Ascending aorta (tissue), 2 donors: ENCODE measurements at regions not wholly inside any gene's neighbourhood (a gene's known extent, or its start where the extent isn't known, plus 50 kb on each side); places are given as distances from the start of the nearest gene placed in this dataset.

Experiments used
- DNase-seq, 2 donors: peaks; one replicate each; pipeline ENCODE4 v3.0.0-alpha.2; 2019; ENCODE audit warnings: low spot score in 2 of 2
- H3K27ac ChIP-seq, 2 donors: fragments of 200-600 bp; sonication (generic); one replicate each; pipeline ENCODE4 v1.5.1; 2016 to 2017; ENCODE audit warnings: mild to moderate bottlenecking in 1 of 2
- H3K27me3 ChIP-seq: fragments of 200-600 bp; sonication (generic); one replicate; pipeline ENCODE4 v1.5.1; 2017
- H3K36me3 ChIP-seq, 2 donors: fragments of 200-600 bp; sonication (generic); one replicate each; pipeline ENCODE4 v1.5.1; 2016
- H3K4me1 ChIP-seq, 2 donors: fragments of 200-600 bp; sonication (generic); one replicate each; pipeline ENCODE4 v1.5.1; 2016 to 2017; ENCODE audit warnings: mild to moderate bottlenecking in 1 of 2
- H3K4me3 ChIP-seq, 2 donors: fragments of 200-600 bp; sonication (generic); one replicate each; pipeline ENCODE4 v1.5.1; 2016 to 2017; ENCODE audit warnings: mild to moderate bottlenecking in 1 of 2
- H3K9me3 ChIP-seq, 2 donors: fragments of 200-600 bp; sonication (generic); one replicate each; pipeline ENCODE4 v1.5.1; 2016
- intact Hi-C: fragments of 100-400 bp; cut with DNase I; formaldehyde crosslinking; loops from one replicate; pipeline ENCODE4 v1.15.1; 2023
- TF ChIP-seq, protein P1 (sequence below), 3 experiments: fragments of 200-600 bp in 2 of 3; fragments of 450-650 bp in 1 of 3; sonication (generic) in 2 of 3; IDR thresholded peaks; one replicate each; pipeline ENCODE4 v1.5.1; 2016 to 2019; ENCODE audit warnings: antibody characterized with exemption in 3 of 3, mild to moderate bottlenecking in 1 of 3, moderate library complexity in 1 of 3

DNA sequence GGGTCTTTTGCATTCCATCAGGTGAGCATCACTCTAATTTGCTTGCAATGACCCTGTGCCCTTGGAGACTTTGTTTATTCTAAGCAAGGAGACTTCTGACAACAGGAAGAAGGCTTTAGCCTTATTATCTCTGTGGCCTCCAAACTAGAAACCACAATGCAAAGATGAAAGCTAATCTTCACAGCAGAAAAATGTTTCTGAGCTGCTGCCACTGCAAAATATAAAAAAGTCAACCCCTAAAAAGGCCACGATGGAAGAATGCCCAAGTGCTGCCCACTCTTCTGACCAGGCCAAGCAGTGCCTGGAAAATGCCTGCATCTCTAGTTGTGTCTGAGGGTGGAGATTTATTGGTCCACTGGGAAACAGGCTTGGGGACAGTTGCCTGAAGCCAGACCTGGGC is 299.9 kb downstream of the C7orf25 start:
- no peak overlapping the region for H3K4me3 ChIP-seq
- peaks cover 0 to 9% of the 10 kb centered on the region in 2 donors for H3K4me1 ChIP-seq
- no peaks in the 10 kb centered on the region for H3K36me3 ChIP-seq
- no peaks in the 10 kb centered on the region for H3K27me3 ChIP-seq
- H3K27ac ChIP-seq: no peak overlapping the region
- TF ChIP-seq, protein P1, sequence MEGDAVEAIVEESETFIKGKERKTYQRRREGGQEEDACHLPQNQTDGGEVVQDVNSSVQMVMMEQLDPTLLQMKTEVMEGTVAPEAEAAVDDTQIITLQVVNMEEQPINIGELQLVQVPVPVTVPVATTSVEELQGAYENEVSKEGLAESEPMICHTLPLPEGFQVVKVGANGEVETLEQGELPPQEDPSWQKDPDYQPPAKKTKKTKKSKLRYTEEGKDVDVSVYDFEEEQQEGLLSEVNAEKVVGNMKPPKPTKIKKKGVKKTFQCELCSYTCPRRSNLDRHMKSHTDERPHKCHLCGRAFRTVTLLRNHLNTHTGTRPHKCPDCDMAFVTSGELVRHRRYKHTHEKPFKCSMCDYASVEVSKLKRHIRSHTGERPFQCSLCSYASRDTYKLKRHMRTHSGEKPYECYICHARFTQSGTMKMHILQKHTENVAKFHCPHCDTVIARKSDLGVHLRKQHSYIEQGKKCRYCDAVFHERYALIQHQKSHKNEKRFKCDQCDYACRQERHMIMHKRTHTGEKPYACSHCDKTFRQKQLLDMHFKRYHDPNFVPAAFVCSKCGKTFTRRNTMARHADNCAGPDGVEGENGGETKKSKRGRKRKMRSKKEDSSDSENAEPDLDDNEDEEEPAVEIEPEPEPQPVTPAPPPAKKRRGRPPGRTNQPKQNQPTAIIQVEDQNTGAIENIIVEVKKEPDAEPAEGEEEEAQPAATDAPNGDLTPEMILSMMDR (IDR thresholded peaks at IDR 0.05): no peak
- intact Hi-C loops: no loop called here
- DNase-seq: no peak
- H3K9me3 ChIP-seq: no peaks in the 10 kb centered on the region

DNA sequence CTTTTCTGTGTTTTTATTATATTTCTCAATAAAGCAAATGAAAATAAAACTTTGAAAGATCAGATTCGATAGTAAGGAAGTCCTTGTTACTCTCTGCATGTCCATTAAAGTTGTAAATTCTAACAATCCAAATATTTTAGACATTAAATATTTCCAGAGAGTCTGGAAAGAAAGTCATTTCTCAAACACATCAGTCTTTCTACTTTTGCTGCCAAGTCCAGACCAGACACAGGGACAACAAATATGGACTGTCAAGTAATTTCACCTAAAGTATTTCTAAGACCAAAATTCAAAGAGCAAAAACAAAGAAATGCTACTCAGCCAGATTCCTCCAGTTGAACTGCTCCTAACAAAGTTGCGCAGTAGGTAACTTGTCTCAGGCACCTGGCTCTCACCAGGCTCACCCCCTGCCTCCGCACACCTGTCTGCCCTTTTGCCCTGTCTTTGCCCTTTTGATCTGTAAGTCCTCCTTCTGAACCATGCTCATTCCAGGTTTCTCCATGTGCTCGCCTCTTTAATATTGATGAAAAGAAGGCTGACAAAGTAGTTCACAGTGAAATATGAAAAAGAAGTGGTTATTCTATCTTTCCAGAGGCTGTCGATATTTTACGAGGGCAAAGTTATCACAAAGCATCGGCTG is 300.5 kb downstream of the C7orf25 start:
- H3K27ac ChIP-seq: no peak overlapping the region
- peaks cover 0 to 9% of the 10 kb centered on the region in 2 donors for H3K4me1 ChIP-seq
- no peaks in the 10 kb centered on the region for H3K27me3 ChIP-seq
- H3K9me3 ChIP-seq: no peaks in the 10 kb centered on the region
- TF ChIP-seq, protein P1 (IDR thresholded peaks at IDR 0.05): no peak
- intact Hi-C loops: no loop called here
- no peaks in the 10 kb centered on the region for H3K36me3 ChIP-seq
- DNase-seq: no peak
- H3K4me3 ChIP-seq: no peak overlapping the region

DNA sequence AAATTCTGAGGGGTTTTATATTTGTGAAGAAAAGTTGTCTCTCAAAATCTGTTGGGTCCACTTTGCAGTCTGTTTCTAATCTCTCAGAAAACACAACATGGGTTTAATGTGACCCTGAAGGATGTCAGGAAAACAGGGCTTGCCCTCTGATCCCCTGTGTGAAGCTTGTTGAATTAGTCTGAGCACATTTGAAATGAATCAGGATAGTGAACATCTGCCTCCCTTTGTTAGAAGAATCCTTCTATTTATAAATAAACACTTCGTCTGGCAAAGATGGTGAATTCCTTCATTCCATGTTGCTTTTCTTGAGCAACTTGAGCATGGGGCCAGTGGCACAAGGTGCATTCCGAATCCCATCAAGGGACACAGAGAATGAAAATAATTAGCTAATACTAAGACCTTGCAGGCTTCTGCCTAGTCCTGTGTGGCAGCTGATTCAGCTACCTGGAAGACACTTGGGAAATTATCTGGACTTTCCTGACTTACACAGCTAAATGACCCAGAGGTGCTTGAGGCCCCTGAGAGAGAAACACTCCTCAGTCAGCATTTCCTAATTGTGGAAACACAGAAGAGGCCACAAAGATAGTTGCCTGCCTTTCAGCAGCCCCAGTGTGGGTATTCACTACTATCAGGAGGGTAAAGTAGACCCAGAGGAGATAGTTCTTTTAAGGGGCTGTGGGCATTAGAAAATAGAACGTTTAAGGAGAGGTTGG is 305.5 kb downstream of the C7orf25 start:
- H3K36me3 ChIP-seq: no peaks in the 10 kb centered on the region
- no peaks in the 10 kb centered on the region for H3K9me3 ChIP-seq
- intact Hi-C loops: no loop called here
- no peak overlapping the region for H3K4me3 ChIP-seq
- no peaks in the 10 kb centered on the region for H3K27me3 ChIP-seq
- TF ChIP-seq, protein P1 (IDR thresholded peaks at IDR 0.05): no peak
- no peak overlapping the region for H3K27ac ChIP-seq
- DNase-seq: no peak
- H3K4me1 ChIP-seq: peaks cover 0 to 1% of the 10 kb centered on the region in 2 donors

DNA sequence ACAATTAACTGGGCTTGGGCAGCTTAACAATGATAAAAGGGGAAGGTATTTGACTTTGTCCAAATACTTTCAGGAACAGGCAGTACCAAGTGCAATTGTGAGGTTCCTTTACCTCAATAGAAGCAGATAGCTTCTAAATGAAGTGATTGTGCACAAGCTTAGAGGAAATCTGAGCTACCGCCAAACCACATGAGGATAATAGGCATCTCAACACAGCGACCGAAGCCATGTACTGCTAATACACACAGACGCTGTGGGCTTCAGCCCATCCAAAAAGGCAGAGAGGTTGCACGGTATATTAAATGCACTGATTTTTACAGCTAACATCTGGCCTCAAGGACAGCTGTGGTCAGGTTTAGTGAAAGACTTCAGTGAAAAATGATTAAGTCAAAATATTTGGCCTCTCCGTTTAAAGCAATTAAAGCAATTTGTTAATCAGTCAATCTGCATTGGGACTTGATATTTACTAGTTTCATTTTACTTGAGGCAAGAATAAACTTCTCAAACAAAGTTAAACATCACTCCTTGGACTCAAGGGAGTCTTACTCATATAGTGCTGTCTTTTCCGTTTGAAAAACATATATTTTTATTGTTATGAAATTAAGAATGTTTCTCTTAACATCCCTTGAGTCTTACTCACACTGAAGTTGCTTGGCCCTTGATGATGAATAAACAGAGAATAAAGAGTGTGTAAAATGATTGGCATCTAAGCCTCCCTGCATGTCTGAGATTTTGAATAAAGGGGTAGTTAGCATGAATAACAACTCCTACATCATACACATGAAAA is 306.3 kb downstream of the C7orf25 start:
- no peak overlapping the region for H3K27ac ChIP-seq
- no peaks in the 10 kb centered on the region for H3K4me1 ChIP-seq
- no peak for DNase-seq
- intact Hi-C loops: no loop called here
- no peaks in the 10 kb centered on the region for H3K9me3 ChIP-seq
- TF ChIP-seq, protein P1 (IDR thresholded peaks at IDR 0.05): no peak
- no peak overlapping the region for H3K4me3 ChIP-seq
- H3K27me3 ChIP-seq: no peaks in the 10 kb centered on the region
- H3K36me3 ChIP-seq: no peaks in the 10 kb centered on the region

DNA sequence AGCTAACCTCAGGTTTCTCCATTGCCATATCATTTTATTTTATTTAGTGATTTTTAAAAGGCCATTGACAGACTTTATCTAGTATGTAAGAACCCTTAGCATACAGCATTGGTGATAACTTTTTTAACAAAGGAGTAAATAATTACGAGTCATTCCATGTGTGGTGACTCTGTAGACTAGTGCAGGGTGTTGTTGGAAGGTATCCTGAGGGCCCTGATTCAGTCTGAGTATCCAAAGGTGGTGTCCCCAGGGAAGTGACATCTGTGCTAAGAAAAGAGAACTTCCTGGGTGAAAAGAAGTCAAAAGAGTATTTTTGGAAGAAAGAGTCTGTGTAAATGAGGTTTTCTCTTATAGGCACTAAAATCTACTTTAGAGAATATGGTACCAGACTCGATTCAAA is 308.4 kb downstream of the C7orf25 start:
- Histone ChIP-seq H3K27me3 (no peaks in the 10 kb centered on the region), H3K4me3 (no peak overlapping the region), H3K36me3 (no peaks in the 10 kb centered on the region), H3K9me3 (no peaks in the 10 kb centered on the region), H3K27ac (no peak overlapping the region), H3K4me1 (no peaks in the 10 kb centered on the region)
- DNase-seq: no peak
- intact Hi-C loops: no loop called here
- TF ChIP-seq, protein P1 (IDR thresholded peaks at IDR 0.05): no peak
